Right atrium auricular region (tissue), 2 donors: ENCODE measurements at regions not wholly inside any gene's neighbourhood (a gene's known extent, or its start where the extent isn't known, plus 50 kb on each side); places are given as distances from the start of the nearest gene placed in this dataset.
"Not testable (repeated sequence)": the region's sequence is repeated elsewhere in the genome, so short reads cannot be mapped to it uniquely, and the experiment has no call there.

Experiments used
- DNase-seq: peaks from one replicate; pipeline ENCODE4 v3.0.0-alpha.2; 2019; ENCODE audit warnings: low spot score
- H3K27ac ChIP-seq, 2 donors: fragments of 200-600 bp; sonication (generic); 1 replicate in 1 of 2; 2 replicates in 1 of 2; pipeline ENCODE4 v1.5.1; 2016 to 2019
- H3K27me3 ChIP-seq, 2 donors: fragments of 200-600 bp; sonication (generic); one replicate each; pipeline versions ENCODE4 v1.5.1 to v1.6.0; 2017 to 2019
- H3K36me3 ChIP-seq: fragments of 200-600 bp; sonication (generic); one replicate; pipeline ENCODE4 v1.5.1; 2016
- H3K4me1 ChIP-seq, 2 donors: fragments of 200-600 bp; sonication (generic); one replicate each; pipeline versions ENCODE4 v1.5.1 to v1.6.0; 2017 to 2019
- H3K4me3 ChIP-seq, 2 donors: fragments of 200-600 bp; sonication (generic); 1 replicate in 1 of 2; 2 replicates in 1 of 2; pipeline ENCODE4 v1.5.1; 2017 to 2019; ENCODE audit warnings: mild to moderate bottlenecking in 1 of 2, moderate library complexity in 1 of 2
- H3K9me3 ChIP-seq, 2 donors: fragments of 200-600 bp; sonication (generic); one replicate each; pipeline ENCODE4 v1.5.1; 2019
- CTCF ChIP-seq, 2 donors: fragments of 200-600 bp; sonication (generic); IDR thresholded peaks; one replicate each; pipeline ENCODE4 v1.5.1; 2019; ENCODE audit warnings: antibody characterized with exemption in 2 of 2

- Histone ChIP-seq H3K9me3 (no peaks in the 10 kb centered on the region), H3K4me1 (no peaks in the 10 kb centered on the region), H3K36me3 (no peaks in the 10 kb centered on the region), H3K27ac (no peak overlapping the region), H3K27me3 (no peaks in the 10 kb centered on the region), H3K4me3 (no peak overlapping the region)
- no peak for DNase-seq
- TF ChIP-seq CTCF (IDR thresholded peaks at IDR 0.05) = no peak
These were observed 199.3 kb upstream of the SLC16A7 start for GRCh38 chr12:59396519-59396918.

DNA sequence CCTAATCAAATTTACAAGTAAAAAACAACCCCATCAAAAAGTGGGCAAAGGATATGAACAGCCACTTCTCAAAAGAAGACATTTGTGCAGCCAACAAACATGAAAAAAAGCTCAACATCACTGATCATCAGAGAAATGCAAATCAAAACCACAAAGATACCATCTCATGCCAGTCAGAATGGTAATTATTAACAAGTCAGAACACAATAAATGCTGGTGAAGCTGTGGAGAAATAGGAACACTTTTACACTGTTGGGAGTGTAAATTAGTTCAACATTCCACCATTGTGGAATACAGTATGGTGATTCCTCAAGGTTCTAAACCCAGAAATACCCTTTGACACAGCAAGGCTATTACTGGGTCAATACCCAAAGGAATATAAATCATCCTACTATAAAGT lies 200.5 kb upstream of the SLC16A7 start:
- not testable (repeated sequence) for H3K4me1 ChIP-seq, H3K9me3 ChIP-seq, H3K4me3 ChIP-seq, H3K27ac ChIP-seq, H3K27me3 ChIP-seq, H3K36me3 ChIP-seq, DNase-seq

GRCh38 chr12:59393506-59393905 lies 202.3 kb upstream of the SLC16A7 start:
- H3K9me3 ChIP-seq = no peaks in the 10 kb centered on the region
- H3K4me3 ChIP-seq = no peak overlapping the region
- TF ChIP-seq CTCF (IDR thresholded peaks at IDR 0.05) = no peak
- no peaks in the 10 kb centered on the region for H3K4me1 ChIP-seq
- H3K27me3 ChIP-seq = no peaks in the 10 kb centered on the region
- no peaks in the 10 kb centered on the region for H3K36me3 ChIP-seq
- no peak overlapping the region for H3K27ac ChIP-seq
- no peak for DNase-seq

GRCh38 chr12:59389968-59390576 lies 205.8 kb upstream of the SLC16A7 start:
- Histone ChIP-seq H3K27ac (no peak overlapping the region), H3K27me3 (no peaks in the 10 kb centered on the region), H3K9me3 (no peaks in the 10 kb centered on the region), H3K4me1 (no peaks in the 10 kb centered on the region), H3K4me3 (no peak overlapping the region), H3K36me3 (no peaks in the 10 kb centered on the region)
- DNase-seq = no peak
- no peak for TF ChIP-seq CTCF (IDR thresholded peaks at IDR 0.05)

- H3K27me3 ChIP-seq = no peaks in the 10 kb centered on the region
- H3K27ac ChIP-seq = no peak overlapping the region
These were observed 207.1 kb upstream of the SLC16A7 start for GRCh38 chr12:59388694-59389093.

DNA sequence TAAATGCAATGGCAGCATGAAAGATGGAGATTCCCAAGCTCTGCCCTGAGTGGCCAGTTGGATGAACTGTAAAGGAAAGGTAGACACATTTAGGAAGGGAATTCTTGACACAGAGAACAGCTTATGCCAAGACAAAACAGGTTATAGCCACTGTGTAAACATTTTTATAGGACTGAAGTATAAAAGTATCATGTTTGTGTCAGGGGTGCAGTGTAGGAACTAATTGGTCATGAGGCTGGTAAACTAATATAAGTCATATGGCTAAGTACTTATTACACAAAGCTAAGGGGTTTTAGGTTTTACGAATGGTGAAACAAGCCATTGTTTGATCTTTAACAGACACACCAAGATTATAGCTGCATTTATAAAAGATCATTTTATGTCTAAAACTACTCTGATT lies 207.7 kb upstream of the SLC16A7 start:
- Histone ChIP-seq H3K36me3 (no peaks in the 10 kb centered on the region), H3K4me3 (no peak overlapping the region), H3K4me1 (no peaks in the 10 kb centered on the region), H3K27ac (no peak overlapping the region), H3K27me3 (no peaks in the 10 kb centered on the region), H3K9me3 (no peaks in the 10 kb centered on the region)
- no peak for TF ChIP-seq CTCF (IDR thresholded peaks at IDR 0.05)
- no peak for DNase-seq

More at GRCh38 chr12:59388694-59389093, 207.1 kb upstream of the SLC16A7 start:
- Histone ChIP-seq H3K4me1 (no peaks in the 10 kb centered on the region), H3K36me3 (no peaks in the 10 kb centered on the region), H3K9me3 (no peaks in the 10 kb centered on the region), H3K4me3 (no peak overlapping the region)
- no peak for TF ChIP-seq CTCF (IDR thresholded peaks at IDR 0.05)
- no peak for DNase-seq
